ENCODE measurements at regions not wholly inside any gene's neighbourhood (a gene's known extent, or its start where the extent isn't known, plus 50 kb on each side); places are given as distances from the start of the nearest gene placed in this dataset.

DNA sequence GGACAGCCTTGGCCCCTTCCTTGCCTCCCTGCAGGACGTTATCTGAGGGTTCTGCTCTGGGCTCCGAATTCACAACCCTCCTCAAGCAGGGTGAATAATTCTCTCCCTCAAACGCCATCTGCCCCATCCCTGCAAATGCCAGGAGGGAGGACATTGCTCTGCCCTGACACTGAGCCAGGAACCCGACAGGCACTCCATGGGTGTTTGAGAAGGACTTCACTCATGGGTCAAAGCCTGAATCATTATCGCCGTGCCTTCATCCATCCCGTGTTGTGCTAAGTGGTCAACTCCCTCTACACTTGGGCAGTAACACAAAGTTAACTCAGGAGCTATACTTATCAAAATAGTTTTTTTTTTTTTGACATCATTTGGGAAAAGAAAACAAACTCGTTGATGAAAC, 261.8 kb upstream of the IGF1R start:
- no peak for DNase-seq (ENCODE audit: low read depth in 2 of 2)

DNA sequence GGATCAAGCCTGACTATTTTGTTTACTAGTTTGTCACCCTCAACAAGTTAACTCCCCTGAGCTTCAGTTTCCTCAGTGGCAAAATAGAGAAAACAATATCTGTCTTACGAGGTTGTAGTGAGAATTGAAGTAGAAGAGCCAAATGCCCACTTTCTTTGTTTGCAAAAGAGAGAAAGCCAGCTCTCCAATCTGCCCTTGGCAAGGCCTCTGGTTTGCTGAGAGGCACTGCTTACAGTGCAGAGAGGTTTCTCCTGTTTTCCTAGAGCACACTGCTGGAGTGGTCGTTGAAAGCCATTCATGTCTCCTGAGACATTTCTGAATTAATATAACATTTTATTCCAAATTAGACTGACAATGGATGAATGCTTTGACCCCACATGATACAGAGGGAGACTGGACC, 260.5 kb upstream of the IGF1R start:
- DNase-seq (ENCODE audit: low read depth in 2 of 2) = no peak

DNA sequence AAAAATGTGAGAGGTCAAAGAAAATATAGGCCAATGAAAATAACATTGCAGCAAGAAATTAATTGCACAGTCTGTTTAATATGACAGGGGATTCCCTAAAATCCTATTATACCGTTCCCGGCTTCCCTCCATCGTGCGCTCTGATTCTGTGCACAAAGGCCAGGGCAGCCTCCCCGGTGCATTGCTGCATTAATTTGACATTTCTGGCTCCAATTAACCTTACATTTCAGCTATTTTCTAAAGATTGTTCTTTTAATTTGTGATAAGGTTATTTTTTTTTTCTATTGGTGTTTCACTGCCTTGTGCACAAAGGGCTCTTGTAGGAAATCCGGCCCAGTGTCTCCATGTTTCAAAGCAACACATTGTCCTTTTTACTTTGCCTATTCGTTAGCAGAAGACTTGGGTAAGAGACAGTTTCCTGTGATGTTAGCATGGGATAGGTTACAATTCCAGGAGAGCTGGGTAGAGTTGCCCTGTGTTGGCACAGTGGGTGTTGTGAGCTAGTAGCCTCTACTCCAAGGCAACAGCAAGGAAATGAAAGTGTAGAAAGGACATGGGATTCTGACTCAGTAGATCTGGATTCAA, 257.3 kb upstream of the IGF1R start:
- DNase-seq (ENCODE audit: low read depth in 2 of 2) = no peak

DNA sequence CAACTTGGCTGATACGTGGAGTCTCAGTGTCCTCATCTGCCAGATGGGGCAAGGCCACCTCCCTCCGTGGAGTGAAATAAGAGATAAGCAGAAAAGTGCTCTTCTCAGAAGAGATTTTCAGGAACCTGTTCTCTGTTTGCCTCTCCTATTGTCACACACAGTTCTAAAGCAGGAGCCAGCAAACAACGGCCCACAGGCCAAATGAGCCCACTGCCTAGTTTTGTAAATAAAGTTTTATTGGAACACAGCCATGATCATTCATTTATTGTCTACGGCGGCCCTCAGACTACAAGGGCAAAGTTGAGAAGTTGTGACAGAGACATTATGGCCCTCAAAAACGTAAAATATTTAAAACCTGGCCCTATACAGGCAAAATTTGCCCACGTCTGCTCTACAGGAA, 256.8 kb upstream of the IGF1R start:
- DNase-seq (ENCODE audit: low read depth in 2 of 2) = no peak

DNA sequence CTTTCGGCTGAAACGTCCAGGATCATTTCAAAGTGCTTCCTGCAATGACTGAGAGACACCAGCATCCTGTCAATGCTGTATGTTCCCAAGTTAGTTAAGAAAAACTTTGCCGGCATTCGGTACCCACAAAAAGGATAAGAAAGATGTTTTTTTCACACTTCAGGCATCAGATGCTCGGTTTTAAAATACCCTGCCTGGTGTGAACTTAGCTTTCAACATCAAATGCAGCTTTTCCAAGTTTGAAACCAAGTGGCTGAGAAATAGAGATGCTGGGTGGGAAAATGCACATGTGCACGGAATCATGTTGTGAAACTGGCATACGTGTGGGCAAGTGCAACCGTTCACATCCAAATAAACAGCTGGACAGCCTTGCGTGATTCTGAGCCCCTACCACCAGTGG, 254.9 kb upstream of the IGF1R start:
- DNase-seq (ENCODE audit: low read depth in 2 of 2) = no peak

DNA sequence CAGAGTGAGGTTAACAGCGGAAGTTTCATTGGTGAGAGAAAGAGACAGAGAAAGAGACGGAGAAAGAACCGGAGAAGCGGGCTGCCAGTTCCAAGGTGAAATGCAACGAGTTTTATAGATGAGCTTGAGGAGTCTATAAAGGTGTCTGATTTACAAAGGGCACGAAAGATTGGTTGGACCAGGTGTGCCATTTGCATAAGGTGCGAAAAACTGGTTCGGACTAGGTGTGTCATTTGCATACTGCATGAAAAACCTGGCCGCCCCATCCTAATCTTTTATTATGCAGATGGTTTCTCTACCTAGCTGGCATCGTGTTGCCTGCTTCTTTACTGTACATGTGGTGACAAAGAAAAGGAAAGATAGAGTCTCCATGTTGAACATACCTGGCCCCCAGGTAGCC, 253.8 kb upstream of the IGF1R start:
- no peak for DNase-seq (ENCODE audit: low read depth in 2 of 2)

DNA sequence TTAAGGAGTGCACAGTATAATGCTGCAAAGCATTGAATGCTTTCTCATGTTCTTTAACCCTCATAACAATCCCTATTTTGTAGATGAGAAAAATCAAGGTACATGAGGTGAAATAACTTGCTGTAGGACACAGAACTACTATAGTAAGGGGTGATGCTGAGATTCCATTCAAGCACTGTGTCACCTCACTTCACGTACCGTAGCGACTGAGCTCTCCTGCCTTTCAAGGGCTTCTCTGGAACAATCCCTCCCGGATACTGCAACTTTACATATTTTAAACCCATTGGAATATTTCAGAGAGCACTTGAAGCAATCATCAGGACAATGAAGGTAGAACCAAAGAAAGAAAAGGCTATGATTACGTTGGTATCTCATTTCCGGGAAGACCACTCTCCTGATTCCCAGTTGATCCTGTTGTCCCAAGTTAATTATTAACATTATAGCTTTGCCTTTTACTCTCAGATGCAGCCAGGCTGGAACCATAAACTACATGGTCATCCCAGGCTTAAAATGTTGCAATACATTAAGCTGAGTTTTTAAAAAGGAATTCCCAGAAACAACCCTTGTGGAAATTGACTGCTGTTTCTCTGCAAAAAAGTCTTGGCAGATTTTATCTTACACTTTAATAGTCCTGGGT, 252.2 kb upstream of the IGF1R start:
- no peak for DNase-seq (ENCODE audit: low read depth in 2 of 2)

DNA sequence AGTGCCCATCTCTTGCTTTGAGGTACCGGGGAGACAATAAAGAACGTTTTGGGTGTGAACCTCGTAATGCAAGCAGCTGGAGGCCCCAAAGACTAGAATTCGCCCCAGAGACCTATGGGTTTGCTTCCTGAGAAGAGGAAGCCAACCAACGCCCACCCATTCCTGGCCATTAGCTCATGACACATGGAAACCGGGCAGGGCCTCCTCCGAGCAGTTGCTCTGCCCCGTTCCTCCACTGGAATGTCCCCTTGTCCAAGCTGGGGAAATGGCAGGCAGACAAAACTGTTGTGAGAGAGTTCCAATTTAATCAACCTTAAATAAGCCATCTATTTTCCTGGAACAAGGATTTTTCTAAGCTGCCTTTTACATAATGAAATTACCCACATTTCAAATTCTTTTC, 250.9 kb upstream of the IGF1R start:
- DNase-seq (ENCODE audit: low read depth in 2 of 2) = no peak

DNA sequence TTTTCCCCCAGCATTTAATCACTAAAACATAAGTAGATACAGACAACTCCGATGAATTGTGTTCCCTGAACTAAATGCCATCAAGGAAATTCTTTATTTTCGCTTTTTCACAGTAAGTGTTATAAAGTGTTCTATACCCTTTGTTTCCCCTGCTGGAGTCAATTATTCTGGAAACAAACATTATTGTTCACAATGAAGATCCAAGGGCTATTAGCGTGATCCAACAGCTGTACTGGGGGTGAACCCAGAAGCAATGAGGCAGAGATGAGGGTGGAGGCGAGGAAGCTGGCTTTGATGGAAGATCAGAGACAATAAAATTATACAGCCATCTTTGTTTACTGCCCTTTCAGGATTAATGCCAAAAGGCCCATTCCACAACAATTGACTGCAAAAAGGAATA, 250.3 kb upstream of the IGF1R start:
- no peak for DNase-seq (ENCODE audit: low read depth in 2 of 2)

DNA sequence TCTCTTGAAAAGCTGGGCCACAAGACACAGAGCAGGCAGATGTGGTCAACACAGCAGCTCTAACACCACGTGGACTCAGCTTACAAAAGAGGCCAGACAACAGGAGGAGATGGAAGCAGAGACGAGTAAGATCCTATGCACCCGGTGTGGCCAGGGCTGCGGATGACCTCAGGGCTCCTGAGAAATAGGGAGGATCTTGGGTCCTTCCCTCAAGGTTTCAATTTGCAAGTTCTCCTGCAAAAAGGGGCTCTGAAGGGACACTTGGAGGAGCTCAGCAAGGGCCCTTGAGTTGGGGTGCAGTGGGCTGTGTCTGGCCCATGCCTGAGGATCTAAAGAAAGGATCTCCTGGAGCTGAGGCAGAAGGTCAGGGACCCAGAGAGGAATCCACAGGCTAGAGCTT, 249.5 kb upstream of the IGF1R start:
- DNase-seq (ENCODE audit: low read depth in 2 of 2) = no peak

DNA sequence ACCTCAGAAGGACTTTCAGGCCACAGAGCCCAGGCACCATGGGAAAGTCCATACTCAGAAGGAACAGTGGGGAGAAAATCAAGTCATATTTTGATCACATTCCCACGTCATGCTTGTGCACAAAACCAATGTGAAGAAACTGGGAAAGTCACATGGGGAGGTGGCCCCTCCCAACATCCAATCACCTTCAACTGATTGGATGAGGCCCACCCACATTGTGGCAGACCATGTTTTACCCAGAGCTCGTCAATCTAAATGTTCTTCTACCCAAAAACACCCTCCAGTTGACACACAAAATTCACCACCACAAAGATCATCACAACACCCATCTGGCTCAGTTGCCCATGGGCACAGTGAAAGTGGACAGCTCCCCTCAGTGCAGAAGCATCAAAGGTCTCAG, 248.2 kb upstream of the IGF1R start:
- no peak for DNase-seq (ENCODE audit: low read depth in 2 of 2)

DNA sequence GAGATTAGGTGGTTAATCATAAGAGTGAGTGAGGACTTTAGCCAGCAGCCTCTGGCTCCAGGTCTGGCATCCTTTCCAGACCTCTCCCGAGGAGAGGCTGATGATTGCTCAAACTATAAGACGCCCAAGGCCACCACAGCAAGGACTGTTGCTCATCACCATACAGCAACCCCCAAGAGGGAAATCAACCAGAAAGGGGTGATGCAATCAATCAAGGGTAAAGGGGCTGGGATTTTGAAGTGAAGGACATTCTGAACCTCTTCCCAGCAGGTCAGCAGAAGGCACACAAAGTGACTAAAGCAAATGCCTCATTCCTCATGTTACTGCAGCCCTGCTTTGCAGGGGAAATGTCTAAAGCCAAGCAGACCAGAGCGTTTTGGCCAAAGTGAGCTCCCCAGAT, 247.3 kb upstream of the IGF1R start:
- no peak for DNase-seq (ENCODE audit: low read depth in 2 of 2)

DNA sequence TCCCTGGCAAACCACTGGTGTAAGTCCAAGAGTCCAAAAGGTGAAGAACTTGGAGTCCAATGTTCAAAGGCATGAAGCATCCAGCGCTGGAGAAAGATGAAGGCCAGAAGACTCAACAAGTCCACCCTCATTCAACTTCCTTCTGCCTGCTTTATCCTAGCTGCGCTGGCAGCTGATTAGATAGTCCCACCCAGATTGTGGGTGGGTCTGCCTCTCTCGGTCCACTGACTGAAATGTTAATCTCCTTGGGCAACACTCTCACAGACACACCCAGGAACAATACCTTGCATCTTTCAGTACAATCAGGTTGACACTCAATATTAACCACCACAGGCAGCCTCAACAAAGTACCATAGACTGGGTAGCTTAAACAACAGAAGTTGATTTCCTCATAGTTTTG, 245.9 kb upstream of the IGF1R start:
- DNase-seq (ENCODE audit: low read depth in 2 of 2) = no peak

DNA sequence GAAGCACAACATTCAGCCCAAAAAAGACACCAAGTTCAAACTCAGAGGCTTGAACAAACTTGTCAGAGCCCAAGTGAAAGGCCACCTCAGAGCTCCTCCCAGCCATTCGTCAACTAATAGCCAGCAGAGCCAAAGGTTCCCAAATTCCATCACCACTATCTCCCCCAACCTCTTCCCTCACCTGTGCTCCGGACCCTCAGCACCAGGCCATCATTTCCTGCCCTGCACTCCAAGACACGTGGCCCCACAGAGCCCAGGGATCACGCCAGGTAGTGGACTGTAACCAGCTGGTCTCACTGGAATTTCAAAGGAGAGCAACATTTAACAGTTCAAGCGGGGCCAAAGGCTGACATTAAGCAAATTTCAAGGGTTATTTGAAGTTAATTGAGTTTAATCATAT, 245.2 kb upstream of the IGF1R start:
- DNase-seq (ENCODE audit: low read depth in 2 of 2) = no peak

DNA sequence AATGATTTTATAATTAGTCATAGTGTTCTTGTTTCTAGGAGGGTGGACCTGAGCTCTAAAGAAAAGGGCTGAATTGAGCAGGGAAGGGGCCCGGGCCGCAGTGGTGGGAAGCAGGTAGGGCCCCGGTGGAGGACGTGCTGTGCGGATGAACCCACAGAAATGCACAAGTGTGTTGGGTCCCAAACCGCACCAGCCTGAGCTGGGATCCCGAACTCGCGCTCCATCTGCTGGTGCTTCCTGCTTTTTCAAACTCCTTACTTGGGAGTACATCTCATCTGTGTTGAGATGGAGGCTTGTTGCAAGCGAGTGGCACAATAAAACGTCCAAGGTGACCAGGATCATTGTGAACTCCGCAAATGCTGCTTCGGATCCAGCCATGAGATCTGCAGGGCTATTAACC, 244.8 kb upstream of the IGF1R start:
- DNase-seq (ENCODE audit: low read depth in 2 of 2) = no peak

DNA sequence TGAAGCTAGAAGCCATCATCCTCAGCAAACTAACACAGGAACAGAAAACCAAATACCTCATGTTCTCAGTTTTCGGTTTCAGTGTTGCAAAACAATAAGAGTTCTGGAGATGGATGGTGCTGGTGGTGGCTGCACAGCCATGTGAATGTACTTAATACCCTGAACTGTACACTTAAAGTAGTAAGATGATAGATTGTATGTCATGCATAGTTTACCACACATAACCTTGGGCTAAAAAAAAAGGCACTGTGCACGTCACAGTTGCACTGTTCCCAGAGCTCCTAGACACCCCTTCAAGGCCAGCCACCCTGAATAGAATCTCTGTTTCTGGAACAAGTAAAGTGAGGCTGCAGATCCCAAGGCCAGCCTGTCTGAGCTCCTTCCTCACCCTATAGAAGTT, 243.3 kb upstream of the IGF1R start:
- no peak for DNase-seq (ENCODE audit: low read depth in 2 of 2)

DNA sequence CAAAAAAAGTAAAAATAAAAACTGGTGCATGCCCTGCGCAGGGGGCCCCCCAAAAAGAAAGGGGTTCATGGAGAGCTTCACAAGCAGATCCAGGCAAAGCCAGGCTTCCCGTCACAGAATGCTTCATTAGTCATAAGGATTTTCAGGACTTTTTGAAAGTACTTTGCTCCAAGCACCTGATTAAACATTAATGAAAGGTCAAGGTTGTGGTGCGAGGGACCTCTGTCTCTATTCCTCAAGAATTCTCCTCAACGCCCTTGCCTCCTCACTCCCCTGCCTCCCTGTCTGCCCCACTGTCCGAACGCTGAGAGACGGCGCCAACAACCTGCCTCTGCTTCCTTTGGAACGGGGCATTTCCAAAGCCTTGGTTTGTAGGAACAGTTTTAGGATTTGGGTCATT, 240.1 kb upstream of the IGF1R start:
- no peak for DNase-seq (ENCODE audit: low read depth in 2 of 2)

DNA sequence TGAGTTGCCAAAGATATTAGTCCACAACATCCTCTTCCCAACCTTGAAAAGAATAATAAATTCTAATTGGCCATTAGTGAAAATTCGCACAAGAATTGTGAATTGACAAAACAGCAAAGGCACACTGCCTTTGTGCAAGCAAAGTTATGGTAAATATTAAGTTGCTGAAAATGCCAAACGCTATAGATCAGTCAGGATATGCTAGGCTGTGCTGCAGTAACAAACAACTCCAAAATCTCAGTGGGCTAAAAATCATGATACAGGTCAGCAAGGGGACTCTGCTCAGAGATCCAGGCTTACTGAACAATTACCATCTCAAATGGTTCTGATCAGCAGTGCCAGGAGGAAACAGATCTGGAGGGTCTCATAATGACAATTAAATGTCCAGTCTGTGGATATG, 238.0 kb upstream of the IGF1R start:
- no peak for DNase-seq (ENCODE audit: low read depth in 2 of 2)

DNA sequence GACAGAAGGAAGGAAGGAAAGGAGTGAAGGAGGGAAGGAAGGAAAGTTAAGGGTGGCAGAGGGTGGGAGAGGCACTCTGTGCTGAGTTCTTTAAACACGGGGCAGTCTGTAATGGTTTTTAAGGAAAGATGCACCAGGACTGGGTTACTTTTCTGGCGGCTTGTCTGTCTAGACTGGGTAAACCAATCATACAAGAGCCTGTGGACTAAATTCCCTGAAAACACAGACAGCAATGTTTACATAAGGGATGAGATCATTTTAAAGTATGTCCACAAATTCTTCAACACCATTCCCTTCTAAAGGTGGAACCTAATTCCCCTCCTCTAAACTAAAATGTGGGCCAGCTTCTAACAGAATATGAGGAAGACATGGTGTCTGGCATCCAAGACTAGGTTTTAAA, 235.5 kb upstream of the IGF1R start:
- DNase-seq (ENCODE audit: low read depth in 2 of 2) = no peak

DNA sequence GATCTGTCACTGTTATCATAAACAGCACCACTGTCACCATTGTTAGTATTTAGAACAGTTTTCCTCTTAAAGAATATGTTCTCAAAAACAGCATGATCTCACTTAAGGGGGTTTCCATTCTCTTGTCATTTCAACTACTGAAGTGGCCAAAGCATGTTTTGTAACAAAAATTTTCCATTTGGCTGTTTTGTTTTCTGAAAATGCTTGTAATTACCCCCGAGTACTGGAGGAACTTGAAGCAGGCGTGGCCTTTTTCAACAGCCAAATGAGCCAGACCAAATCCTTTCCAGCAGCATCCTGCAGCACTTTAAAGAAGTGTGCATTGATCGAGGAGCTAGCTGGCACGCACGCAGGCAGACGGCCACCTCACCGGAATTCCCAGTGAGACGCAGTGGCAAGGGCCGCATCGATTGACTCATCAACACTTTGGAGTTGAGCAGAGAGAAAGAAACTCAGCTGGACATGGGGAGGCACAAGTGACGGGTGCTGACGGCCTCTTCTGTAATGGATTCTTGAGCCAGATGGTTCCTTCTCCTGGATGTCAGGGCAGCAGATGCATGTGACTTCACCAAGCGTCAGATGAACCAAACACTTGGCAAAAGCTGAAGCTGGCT, 234.3 kb upstream of the IGF1R start:
- DNase-seq (ENCODE audit: low read depth in 2 of 2) = no peak

DNA sequence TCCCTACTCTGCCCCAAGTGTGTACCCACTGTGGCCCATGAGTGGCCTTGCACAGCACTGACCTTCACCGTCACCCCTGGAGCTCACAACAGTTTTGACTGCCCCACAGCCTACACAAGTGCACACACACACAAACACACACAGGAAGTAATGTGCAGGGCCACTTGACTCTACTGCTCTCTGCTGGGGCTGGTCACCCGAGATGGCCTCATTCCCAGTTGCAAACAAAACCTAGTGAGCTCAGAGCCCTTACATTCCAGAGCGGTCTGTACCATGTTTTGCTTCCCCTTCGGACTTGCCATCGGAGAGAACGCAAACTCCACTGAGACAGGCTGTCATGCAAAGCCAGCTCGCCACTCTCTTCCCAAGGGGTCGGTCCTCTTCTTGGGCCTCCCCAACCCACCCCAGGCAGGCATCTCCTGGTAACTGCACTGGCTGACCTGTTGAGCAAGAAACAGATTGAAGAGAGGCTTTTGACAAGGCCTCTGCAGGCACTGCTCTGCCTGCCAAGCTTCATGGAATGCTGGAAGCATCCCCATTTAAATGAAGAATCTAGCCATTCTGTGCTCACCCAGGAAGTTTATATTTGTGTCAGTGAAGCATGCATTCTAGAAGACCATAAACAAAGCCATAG, 232.0 kb upstream of the IGF1R start:
- no peak for DNase-seq (ENCODE audit: low read depth in 2 of 2)

DNA sequence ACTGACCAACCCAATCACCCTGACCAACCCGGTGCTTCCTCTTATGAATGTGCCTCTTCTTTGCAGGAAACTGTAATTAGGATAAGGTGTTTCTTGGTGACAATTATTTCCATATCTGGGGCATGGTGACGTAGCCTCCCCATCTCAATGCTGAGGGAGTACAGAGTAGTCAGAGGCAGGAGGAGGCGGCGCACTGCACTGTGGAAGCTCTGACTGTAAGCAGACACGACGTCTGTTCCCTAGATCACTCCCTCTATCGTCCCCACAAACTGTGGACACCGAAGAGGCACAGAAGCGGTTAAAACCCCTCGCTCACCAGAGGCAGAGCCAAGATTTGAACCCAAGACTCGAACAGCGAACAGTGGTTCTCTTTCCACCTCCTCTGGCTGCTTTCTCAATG, 231.0 kb upstream of the IGF1R start:
- DNase-seq (ENCODE audit: low read depth in 2 of 2) = no peak

DNA sequence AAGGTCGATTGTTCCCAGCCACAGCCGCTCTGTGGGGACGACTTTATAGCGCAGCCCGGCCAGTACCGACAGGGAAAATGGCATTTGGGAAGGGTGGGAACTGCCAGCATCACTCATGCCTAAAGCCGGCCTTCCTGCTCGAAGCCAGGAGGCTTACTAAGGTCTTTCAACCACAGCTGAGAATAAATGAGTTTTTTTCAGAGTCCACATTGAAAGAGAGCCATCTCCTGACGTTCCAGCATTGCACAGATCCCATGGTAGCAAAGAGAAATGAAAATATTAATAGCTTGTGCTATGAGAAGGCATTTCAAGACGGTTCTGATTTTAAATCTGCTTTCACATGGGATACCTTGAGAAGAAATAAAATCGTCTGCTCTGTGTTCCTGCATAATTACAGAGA, 230.2 kb upstream of the IGF1R start:
- DNase-seq (ENCODE audit: low read depth in 2 of 2) = no peak

Data from stimulated activated CD8-positive, alpha-beta memory T cell treated with anti-CD3 and anti-CD28 coated beads, Interleukin-15, amount 100 ng/mL, for 48 hours (primary cell).